ENCODE measurements at regions not wholly inside any gene's neighbourhood (a gene's known extent, or its start where the extent isn't known, plus 50 kb on each side); places are given as distances from the start of the nearest gene placed in this dataset.

DNA sequence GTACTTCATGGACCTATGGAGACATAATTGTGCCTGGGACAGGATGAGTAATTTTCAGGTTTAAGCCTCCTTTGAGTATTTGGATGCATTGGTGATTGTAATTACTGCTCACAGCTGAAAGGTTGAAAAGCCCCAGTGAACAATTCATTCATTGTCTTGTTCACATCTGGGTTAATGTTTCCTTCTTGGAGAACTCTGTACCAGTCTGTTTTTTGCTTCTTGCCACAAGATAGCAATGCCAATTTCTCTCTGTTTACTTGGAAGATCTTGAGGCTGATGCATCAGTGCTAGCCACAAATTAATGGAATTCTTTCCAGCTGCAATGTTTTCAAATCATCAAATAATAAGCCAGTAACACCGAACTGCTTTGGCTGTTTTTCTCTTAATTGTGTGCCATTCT lies 207.8 kb downstream of the BMP2 start:
- Histone ChIP-seq H3K9me3 (peaks cover 0 to 2% (median 0%) of the 10 kb centered on the region in 4 donors), H3K36me3 (no peaks in the 10 kb centered on the region), H3K27ac (no peak overlapping the region), H3K27me3 (no peaks in the 10 kb centered on the region), H3K4me1 (no peaks in the 10 kb centered on the region), H3K4me3 (no peak overlapping the region)
- no peak for DNase-seq (ENCODE audit: low spot score in 2 of 2)
- TF ChIP-seq, protein P1, sequence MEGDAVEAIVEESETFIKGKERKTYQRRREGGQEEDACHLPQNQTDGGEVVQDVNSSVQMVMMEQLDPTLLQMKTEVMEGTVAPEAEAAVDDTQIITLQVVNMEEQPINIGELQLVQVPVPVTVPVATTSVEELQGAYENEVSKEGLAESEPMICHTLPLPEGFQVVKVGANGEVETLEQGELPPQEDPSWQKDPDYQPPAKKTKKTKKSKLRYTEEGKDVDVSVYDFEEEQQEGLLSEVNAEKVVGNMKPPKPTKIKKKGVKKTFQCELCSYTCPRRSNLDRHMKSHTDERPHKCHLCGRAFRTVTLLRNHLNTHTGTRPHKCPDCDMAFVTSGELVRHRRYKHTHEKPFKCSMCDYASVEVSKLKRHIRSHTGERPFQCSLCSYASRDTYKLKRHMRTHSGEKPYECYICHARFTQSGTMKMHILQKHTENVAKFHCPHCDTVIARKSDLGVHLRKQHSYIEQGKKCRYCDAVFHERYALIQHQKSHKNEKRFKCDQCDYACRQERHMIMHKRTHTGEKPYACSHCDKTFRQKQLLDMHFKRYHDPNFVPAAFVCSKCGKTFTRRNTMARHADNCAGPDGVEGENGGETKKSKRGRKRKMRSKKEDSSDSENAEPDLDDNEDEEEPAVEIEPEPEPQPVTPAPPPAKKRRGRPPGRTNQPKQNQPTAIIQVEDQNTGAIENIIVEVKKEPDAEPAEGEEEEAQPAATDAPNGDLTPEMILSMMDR (IDR thresholded peaks at IDR 0.05) = no peak
- no peak for TF ChIP-seq EP300 (IDR thresholded peaks at IDR 0.05)
- no peak for TF ChIP-seq POLR2A (IDR thresholded peaks at IDR 0.05)
- WGBS, 2 donors = 26 to 30% methylated on average over 1 of the region's 1 CpG

DNA sequence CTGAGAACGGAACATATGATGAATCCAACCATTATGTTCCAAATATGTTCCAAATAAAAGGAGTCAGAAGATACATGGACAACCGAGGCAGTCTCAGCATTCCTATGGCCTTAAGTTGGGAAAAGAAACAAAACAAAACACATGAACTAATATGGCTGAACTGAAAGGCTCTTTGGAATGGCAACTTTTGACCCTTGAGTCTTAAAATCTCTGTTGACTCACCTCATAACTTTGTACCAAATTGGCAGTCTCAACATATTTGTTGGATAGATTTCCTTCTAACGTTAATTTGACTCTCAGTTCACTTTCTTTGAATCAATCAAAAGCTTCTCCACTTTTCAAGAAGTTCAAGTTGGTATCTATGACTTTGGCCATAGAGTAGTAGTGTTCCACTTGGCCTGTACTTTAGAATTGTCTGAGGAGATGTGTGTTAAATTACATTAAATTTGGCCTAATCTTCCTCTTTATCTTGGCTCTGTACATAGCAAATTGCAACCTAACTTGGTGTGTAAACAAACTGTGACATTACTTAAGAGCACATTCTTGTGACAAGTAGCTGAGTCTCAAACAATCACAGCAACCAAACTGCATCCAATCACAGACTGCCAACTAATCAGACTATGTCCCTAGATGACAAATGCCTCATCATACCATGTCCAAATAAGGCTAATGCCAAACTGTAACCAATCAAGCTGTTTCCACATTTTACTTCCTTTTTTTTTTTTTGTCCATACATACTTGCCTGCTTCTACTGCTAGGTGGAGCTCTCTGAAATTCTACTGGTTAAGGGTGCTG lies 208.8 kb downstream of the BMP2 start:
- Histone ChIP-seq H3K4me1 (no peaks in the 10 kb centered on the region), H3K4me3 (no peak overlapping the region), H3K36me3 (no peaks in the 10 kb centered on the region), H3K9me3 (peaks cover 0 to 2% (median 0%) of the 10 kb centered on the region in 4 donors), H3K27ac (no peak overlapping the region), H3K27me3 (no peaks in the 10 kb centered on the region)
- no peak for TF ChIP-seq POLR2A (IDR thresholded peaks at IDR 0.05)
- TF ChIP-seq EP300 (IDR thresholded peaks at IDR 0.05) = no peak
- TF ChIP-seq, protein P1 (IDR thresholded peaks at IDR 0.05) = no peak
- DNase-seq (ENCODE audit: low spot score in 2 of 2) = no peak
- 25 to 35% methylated on average over 3 of the region's 3 CpGs for WGBS, 2 donors

DNA sequence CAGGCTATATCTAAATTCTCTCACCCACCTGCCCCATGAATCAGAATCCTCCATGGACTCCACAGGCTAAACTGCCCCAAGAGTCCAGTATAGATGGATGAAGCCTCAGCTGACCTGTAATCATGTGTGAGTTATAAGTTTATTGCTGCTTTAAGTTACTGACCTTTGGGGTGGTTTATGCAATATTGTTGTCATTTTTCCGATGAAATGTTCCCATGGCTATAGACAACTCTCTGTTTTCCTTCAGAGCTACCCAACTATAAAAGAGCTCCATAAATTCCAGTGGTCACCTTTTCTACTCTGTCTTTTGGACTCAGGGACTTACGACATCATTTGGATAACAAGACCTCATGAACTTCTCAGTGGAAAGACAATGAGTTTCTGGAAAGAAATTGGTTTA lies 212.1 kb downstream of the BMP2 start:
- Histone ChIP-seq H3K27me3 (no peaks in the 10 kb centered on the region), H3K4me1 (no peaks in the 10 kb centered on the region), H3K9me3 (peaks cover 0 to 7% (median 0%) of the 10 kb centered on the region in 4 donors), H3K36me3 (no peaks in the 10 kb centered on the region), H3K4me3 (no peak overlapping the region), H3K27ac (no peak overlapping the region)
- DNase-seq (ENCODE audit: low spot score in 2 of 2) = no peak
- 78 to 84% methylated on average over 2 of the region's 2 CpGs for WGBS, 2 donors
- TF ChIP-seq POLR2A (IDR thresholded peaks at IDR 0.05) (no peak), EP300 (IDR thresholded peaks at IDR 0.05) (no peak)
- TF ChIP-seq, protein P1 (IDR thresholded peaks at IDR 0.05) = no peak

DNA sequence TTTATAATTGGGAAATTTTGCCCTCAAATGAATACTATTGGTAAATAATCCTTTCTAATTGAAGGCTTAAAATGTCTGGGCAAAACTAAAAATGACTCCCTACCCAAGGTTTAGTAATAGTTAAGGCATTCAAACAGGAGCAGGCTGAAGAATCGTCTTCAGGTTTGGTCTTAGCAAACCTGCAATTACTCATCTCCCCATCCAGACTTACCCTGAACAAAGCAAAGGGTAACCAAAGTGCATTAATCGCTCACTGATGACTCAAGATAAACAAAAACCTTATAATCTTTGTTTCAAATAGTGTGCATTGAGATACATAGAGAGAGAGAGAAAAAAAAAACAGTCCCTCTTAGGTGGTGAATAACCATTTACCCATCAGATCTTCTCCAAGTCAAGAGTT lies 225.5 kb downstream of the BMP2 start:
- TF ChIP-seq, protein P1 (IDR thresholded peaks at IDR 0.05) = no peak
- TF ChIP-seq EP300 (IDR thresholded peaks at IDR 0.05) (no peak), POLR2A (IDR thresholded peaks at IDR 0.05) (no peak)
- no peaks in the 10 kb centered on the region for H3K36me3 ChIP-seq
- no peaks in the 10 kb centered on the region for H3K27me3 ChIP-seq
- H3K27ac ChIP-seq = no peak overlapping the region
- 68 to 79% methylated on average over 2 of the region's 2 CpGs for WGBS, 2 donors
- no peak for DNase-seq (ENCODE audit: low spot score in 2 of 2)
- H3K4me1 ChIP-seq = no peaks in the 10 kb centered on the region
- H3K9me3 ChIP-seq = no peaks in the 10 kb centered on the region
- no peak overlapping the region for H3K4me3 ChIP-seq

DNA sequence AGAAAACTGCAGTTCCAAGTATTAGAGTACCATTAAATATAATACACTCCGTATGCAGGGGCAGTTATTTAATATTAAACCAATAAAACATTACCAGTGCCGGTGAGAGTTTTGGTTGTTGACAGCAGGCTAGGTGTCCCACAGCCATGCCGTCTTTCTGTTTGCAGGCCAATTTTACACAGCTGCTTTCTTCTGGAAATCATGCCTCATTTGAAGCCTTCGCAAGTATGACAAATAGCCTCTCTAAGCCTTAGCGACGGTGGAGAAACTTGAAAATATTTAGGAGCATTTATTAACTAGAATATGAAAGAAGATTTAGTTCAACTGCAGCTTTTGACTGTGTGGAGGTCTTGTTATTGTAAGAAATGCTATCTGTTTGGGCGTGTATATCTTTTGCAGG lies 226.0 kb downstream of the BMP2 start:
- Histone ChIP-seq H3K27ac (no peak overlapping the region), H3K4me3 (no peak overlapping the region), H3K9me3 (no peaks in the 10 kb centered on the region), H3K4me1 (no peaks in the 10 kb centered on the region), H3K36me3 (no peaks in the 10 kb centered on the region), H3K27me3 (no peaks in the 10 kb centered on the region)
- DNase-seq (ENCODE audit: low spot score in 2 of 2) = no peak
- TF ChIP-seq, protein P1 (IDR thresholded peaks at IDR 0.05) = no peak
- TF ChIP-seq EP300 (IDR thresholded peaks at IDR 0.05) = no peak
- 59 to 66% methylated on average over 7 of the region's 7 CpGs for WGBS, 2 donors

Data from tibial nerve (tissue), 4 donors.